GM20000 (cell line): ENCODE measurements at regions not wholly inside any gene's neighbourhood (a gene's known extent, or its start where the extent isn't known, plus 50 kb on each side); places are given as distances from the start of the nearest gene placed in this dataset.

Experiments
- DNase-seq: peaks from one replicate; pipeline ENCODE4 v3.0.0; 2012; ENCODE audit warnings: low spot score
- TF ChIP-seq, protein P1 (sequence below): IDR thresholded peaks from 2 replicates; pipeline ENCODE4 v1.5.1; 2012; ENCODE audit warnings: mild to moderate bottlenecking, control low read depth; ENCODE audit errors: extremely low read depth, missing control alignments

DNA sequence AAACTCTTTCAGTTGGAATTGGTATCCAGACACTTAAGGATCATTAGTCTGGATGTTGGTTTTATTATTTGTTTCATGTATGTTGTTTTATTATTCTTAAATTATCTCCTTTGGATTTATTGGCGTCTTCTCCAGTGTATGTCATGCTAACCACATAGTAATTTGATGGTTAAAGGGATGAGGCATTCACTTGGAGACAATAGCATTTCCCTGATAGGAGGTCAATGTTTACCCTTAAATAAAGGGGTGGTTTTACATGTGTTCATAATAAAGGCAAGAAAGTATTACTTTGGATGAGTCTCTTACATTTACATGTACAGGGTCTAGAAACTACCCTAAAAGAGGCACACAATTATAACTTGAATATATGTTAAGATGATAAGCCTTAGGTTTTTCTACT is 51.2 kb upstream of the RNF144B start:
- TF ChIP-seq, protein P1, sequence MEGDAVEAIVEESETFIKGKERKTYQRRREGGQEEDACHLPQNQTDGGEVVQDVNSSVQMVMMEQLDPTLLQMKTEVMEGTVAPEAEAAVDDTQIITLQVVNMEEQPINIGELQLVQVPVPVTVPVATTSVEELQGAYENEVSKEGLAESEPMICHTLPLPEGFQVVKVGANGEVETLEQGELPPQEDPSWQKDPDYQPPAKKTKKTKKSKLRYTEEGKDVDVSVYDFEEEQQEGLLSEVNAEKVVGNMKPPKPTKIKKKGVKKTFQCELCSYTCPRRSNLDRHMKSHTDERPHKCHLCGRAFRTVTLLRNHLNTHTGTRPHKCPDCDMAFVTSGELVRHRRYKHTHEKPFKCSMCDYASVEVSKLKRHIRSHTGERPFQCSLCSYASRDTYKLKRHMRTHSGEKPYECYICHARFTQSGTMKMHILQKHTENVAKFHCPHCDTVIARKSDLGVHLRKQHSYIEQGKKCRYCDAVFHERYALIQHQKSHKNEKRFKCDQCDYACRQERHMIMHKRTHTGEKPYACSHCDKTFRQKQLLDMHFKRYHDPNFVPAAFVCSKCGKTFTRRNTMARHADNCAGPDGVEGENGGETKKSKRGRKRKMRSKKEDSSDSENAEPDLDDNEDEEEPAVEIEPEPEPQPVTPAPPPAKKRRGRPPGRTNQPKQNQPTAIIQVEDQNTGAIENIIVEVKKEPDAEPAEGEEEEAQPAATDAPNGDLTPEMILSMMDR = no peak
- no peak for DNase-seq

DNA sequence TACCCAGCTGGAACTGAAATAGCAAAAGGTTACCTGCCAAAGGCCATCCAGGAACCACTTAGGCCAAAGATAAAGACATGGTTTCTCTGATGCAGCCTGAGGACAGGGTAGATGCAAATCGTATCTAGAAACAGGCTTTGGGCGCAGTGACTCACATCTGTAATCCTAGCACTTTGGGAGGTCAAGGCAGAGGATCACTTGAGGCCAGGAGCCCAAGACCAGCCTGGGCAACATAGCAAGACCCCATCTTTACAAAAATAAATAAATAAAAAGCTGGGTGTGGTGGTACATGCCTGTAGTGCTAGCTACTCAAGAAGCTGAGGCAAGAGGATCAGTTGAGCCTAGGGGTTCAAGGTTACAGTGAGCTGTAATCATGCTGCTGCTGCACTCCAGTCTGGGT is 52.9 kb upstream of the RNF144B start:
- no peak for DNase-seq
- TF ChIP-seq, protein P1 = no peak

DNA sequence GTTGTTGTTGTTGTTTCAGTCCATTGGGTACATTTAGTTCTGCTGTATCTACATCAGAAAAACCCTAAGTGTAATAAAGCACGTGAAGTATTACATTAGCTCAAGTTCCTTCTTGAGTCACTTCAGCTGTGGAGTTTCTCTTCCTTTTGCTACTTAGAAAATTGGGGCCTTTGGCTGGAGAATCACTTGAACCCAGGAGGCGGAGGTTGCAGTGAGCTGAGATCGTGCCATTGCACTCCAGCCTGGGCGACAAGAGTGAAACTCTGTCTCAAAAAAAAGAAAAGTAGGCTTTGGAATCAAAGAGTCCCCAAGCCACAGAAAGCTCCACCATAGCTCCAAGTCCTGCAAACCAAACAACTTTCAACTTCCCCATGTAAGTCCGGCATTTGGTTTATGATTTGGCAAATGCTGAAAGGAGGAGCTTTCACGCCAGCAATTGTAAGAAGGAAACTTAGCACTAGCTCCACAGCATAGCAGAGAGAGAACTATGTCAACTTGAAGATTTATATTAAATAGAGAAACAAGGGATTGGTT is 56.5 kb upstream of the RNF144B start:
- DNase-seq = no peak
- TF ChIP-seq, protein P1 = no peak

DNA sequence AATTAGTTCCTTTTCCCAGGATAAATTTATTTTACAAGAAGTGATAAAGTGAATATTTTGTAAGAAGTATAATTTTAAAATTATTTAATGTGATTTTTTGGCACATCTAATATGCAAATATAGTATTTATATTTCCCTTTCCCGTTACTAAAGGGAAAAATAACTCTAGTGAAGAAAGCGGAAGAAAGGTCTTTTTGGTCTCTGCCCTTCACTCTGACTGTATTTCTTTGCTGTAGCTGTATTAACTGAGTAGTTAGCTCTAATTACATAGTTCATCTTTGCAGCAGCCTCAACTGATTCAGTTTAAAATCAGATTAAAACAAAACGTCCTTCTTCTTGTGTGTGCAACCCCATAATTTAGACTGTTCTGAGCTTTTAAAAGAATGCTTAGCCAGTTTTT is 57.4 kb upstream of the RNF144B start:
- DNase-seq = no peak
- TF ChIP-seq, protein P1 = no peak

DNA sequence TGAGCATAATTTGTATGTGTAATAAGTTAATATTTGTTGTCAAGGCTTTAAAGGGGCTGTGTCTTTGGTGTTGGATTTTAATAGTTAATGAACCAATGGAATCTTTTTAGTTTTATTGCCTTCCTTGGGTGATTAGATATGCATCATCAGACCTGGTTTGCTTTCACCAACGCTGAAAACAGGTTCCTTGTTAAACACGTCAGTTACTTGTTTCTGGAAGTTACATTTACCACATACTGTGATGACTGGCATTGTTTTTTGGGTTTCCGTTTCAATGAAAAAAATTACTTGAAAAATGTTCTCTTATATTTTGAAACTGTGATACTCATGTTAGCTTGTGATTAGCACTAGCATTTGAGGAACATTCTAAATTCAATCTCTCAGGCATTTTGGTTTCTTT is 58.6 kb upstream of the RNF144B start:
- TF ChIP-seq, protein P1 = no peak
- DNase-seq = no peak

DNA sequence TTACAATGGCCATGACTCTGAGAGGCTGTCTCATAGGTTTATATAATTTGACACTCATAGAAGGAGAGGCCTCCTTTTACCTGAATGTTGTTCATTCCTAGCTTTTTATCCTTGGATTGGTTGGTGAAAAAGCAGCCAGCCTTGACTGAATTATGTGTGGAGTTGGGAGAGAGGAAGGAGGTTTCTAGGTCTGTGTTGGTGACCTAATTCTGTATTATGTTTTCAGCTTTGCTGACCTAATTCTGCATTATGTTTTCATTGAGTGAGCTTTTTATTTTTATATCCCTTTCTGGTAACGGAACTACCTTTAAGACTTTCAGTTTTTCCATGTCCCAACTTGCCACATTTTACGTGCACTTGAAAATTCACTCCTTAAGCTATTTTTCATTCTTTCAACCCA is 59.1 kb upstream of the RNF144B start:
- DNase-seq = no peak
- TF ChIP-seq, protein P1 = no peak

DNA sequence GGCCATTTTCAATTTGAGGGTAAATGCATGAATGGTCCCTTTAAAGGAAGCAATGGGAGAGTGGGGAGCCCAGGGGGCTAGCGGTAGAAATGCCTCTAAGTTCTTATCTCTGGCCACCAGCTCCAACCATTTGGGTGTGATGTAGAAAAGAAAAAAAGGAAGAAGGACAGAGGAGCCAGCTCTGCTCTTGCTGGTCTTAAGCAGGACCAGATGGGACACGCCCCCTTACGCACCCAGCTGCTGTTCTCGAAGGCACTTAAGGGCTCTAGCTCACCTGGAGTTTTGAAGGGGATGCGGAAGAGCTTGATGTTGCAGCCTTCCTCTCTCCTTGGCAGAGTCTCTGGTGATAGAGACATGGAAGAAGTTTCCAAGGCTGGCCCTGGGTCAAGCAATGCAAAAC is 59.5 kb upstream of the RNF144B start:
- peak; percentile 21 for DNase-seq
- TF ChIP-seq, protein P1 = no peak

DNA sequence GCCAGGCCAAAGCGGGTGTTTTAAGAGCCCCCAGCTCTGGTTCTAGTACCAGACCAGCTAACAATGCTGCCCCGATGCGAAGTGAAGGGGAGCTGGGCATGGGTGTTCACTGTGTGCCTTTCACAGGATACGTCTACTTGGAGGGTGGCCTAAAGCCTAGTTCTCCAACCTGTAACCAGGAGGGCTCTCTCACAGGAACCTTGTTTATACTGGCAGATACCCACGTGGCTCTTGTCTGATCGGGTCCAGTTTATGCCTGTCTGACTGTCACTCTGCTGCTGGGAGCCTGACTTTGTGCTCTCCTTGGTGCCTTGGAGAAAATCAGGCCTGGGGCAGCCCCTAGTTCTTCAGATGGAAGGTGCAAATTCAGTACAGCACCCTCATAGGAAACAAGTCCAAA is 60.2 kb upstream of the RNF144B start:
- TF ChIP-seq, protein P1 = no peak

More for the DNA sequence above, 60.2 kb upstream of the RNF144B start:
- no peak for DNase-seq
